ENCODE measurements at regions not wholly inside any gene's neighbourhood (a gene's known extent, or its start where the extent isn't known, plus 50 kb on each side); places are given as distances from the start of the nearest gene placed in this dataset.

DNA sequence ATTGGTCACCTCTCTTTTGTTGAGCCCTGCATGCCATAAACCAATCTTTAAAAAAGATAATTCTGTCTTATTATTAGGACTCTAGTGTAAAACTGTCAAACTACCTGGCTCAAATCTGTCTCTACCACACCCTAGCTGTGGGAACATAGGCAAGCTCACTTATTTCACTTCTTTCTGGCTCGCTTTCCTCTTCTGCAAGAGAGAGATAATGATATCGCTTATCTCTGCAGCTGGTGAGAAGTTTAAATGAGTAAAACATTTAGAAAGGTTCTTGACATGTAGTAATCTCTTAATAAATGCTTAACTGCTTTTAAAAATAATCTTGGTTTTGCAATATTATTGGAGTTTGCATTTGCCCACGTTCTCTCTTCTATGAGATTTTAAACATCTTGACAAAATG, 1109.2 kb downstream of the RAPGEF2 start:
- TF ChIP-seq, protein P1, sequence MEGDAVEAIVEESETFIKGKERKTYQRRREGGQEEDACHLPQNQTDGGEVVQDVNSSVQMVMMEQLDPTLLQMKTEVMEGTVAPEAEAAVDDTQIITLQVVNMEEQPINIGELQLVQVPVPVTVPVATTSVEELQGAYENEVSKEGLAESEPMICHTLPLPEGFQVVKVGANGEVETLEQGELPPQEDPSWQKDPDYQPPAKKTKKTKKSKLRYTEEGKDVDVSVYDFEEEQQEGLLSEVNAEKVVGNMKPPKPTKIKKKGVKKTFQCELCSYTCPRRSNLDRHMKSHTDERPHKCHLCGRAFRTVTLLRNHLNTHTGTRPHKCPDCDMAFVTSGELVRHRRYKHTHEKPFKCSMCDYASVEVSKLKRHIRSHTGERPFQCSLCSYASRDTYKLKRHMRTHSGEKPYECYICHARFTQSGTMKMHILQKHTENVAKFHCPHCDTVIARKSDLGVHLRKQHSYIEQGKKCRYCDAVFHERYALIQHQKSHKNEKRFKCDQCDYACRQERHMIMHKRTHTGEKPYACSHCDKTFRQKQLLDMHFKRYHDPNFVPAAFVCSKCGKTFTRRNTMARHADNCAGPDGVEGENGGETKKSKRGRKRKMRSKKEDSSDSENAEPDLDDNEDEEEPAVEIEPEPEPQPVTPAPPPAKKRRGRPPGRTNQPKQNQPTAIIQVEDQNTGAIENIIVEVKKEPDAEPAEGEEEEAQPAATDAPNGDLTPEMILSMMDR (IDR thresholded peaks at IDR 0.05), result no peak
- TF ChIP-seq EZH2 (IDR thresholded peaks at IDR 0.05; ENCODE audit: borderline replicate concordance, insufficient read depth, low read depth, low read length, poor library complexity, severe bottlenecking), result no peak

Measured in B cell (primary cell).